ENCODE measurements at regions not wholly inside any gene's neighbourhood (a gene's known extent, or its start where the extent isn't known, plus 50 kb on each side); places are given as distances from the start of the nearest gene placed in this dataset.

DNA sequence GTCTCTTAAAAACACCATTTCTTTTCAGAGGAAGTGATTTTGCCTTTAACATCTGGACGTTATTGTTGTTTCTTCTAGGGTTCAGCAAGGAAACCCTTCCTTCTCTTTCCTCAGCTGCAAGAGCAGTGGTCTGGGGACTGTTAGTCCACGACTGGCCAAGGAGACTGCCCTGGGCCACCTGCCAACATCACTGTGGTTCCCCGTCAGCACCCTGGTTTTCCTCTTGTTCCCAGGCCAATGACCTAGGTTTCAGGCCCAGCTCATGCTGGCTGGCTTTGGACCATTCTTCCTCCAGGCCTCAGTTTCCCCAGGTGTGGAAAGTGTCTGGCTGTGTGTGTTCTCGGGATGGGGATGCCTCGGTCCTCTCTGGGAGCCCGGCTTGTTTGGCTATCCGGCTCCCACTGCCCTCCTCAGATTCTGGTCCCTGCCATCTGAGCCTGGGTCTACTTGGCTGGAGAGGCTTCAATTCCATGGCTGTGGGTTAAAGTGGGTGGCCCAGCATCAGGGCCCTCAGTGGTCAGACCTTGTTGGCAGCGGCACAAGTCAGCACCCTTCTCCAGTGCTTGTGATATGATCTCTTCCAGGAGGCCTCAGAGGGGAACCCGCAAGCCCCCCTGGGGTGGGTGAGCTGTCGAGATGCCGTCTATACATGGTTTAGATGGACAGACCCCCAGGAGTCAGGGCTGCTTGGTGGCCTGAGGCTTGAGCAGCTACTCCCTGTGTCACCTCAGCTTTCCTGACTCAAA lies 234.3 kb upstream of the HS6ST1 start (continued):
- TF ChIP-seq CENPT (CRISPR knock-in tag; IDR thresholded peaks at IDR 0.05; ENCODE audit: low read depth), result no peak
- TF ChIP-seq ZEB1 (IDR thresholded peaks at IDR 0.05; ENCODE audit: insufficient replicate concordance, low read depth), result no peak

DNA sequence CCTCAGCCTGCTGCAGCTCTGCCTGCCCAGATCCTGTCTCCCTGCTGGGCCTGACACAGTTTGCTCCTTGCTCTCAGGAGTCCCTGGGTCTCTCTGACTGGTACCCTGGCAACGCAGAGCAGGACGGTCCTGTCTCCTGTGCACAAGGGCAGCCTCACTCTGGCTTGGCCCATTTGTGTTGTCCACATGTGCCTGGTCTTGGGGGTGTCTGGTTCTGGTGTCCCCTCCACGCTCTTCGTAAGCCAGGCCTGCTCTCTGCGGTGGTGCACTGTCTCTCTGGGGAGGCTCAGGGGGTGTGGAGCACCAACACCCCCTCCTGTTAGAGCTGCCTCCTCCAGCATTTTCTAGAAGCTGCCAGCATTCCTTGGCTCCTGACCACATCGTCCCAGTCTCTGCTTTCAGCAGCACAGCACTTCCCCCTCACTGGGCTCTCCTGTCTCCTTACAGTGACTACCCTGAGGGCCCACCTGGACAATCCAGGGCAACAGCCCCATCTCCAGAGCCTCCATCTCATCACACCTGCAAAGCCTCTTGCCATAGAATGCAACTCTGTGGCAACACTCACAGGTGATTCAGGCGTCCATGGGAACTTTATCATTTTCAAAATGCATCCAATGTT lies 235.6 kb upstream of the HS6ST1 start:
- Histone ChIP-seq H4K20me1 (ENCODE audit: insufficient read depth, low read length) (no peaks in the 10 kb centered on the region), H3K9me3 (ENCODE audit: low read length) (no peaks in the 10 kb centered on the region), H3K27ac (ENCODE audit: extremely low read length, insufficient read depth, low read length) (no peak overlapping the region), H3K79me2 (ENCODE audit: insufficient read depth, low read length) (no peaks in the 10 kb centered on the region), H3K27me3 (ENCODE audit: control insufficient read depth in 1 of 2, insufficient read depth in 2 of 2, low read length in 2 of 2) (peaks cover 0 to 60% of the 10 kb centered on the region in 2 experiments; a peak in 3 of 5 replicates), H3K9ac (ENCODE audit: insufficient read depth, low read depth, low read length) (no peak overlapping the region), H3K4me1 (ENCODE audit: insufficient read depth, low read length) (no peaks in the 10 kb centered on the region; the same call in 1 of the 2 replicates), H3K4me3 (replicated peaks in 1 of 3; ENCODE audit: insufficient read depth in 1 of 3, low read depth in 2 of 3, low read length in 3 of 3) (no peak overlapping the region), H2AFZ (ENCODE audit: low read length) (no peak overlapping the region), H3K36me3 (replicated peaks in 1 of 2; ENCODE audit: control insufficient read depth in 1 of 2, insufficient read depth in 2 of 2, low read length in 2 of 2) (no peaks in the 10 kb centered on the region), H3K4me2 (ENCODE audit: low read depth, low read length) (no peak overlapping the region)
- 44% methylated on average over 7 of the region's 7 CpGs for WGBS (ENCODE audit: low lambda C conversion rate)
- intact Hi-C loops (cut with micrococcal nuclease; ENCODE audit: unreplicated experiment), result no loop called here
- no peak; the same call in 2 of the 3 replicates for ATAC-seq
- POLR2A ChIA-PET, result no interaction called here
- no peak for DNase-seq (ENCODE audit: low spot score)
- no peak for FAIRE-seq
- no TSS peak for BruUV-seq (replicated peaks)
- TF ChIP-seq TAF15 (IDR thresholded peaks at IDR 0.05; ENCODE audit: low read depth, low read length, poor library complexity, severe bottlenecking) (no peak), FOXO1 (CRISPR knock-in tag; IDR thresholded peaks at IDR 0.05) (no peak), SUZ12 (IDR thresholded peaks at IDR 0.05; ENCODE audit: low read depth, low read length) (no peak), ZMAT3 (CRISPR knock-in tag; conservative IDR thresholded peaks at IDR 0.05) (no peak)
- in situ Hi-C loops (cut with HindIII; ENCODE audit: extremely low pct_ligation_motif_present, low pct_unique_long_range_greater_than_20kb), result no loop called here
- CTCF ChIA-PET (ENCODE audit: low intra/inter-chr PET ratio, low total read pairs), result no interaction called here

DNA sequence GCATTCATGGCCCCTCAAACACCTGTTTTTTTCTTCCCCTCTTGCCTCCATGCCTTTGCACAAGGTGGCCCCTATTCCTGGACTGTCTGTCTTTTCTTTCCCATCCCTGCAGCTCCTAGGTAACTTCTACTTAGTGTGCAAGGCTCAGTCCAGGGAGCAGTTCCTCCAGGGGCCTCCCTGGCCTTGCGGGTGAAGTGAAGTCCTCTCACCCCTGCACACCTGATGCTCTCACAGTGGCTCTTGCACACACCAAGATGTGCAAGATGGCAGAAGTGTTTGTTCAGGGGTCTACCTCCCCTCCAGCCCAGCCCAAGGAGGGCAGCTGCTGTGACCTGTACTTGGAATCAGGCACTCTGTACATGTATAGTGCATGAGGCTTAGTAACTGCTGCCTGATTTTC lies 236.8 kb upstream of the HS6ST1 start:
- FAIRE-seq (no peak), ATAC-seq (no peak), DNase-seq (ENCODE audit: low spot score) (no peak)
- BruUV-seq (replicated peaks), result no TSS peak
- no peak overlapping the region for H2AFZ ChIP-seq (ENCODE audit: low read length)
- H4K20me1 ChIP-seq (ENCODE audit: insufficient read depth, low read length), result no peaks in the 10 kb centered on the region
- H3K79me2 ChIP-seq (ENCODE audit: insufficient read depth, low read length), result no peaks in the 10 kb centered on the region
- H3K27me3 ChIP-seq (ENCODE audit: control insufficient read depth in 1 of 2, insufficient read depth in 2 of 2, low read length in 2 of 2), result peaks cover 0 to 58% of the 10 kb centered on the region in 2 experiments; a peak in 3 of 5 replicates
- ChIA-PET CTCF (ENCODE audit: low intra/inter-chr PET ratio, low total read pairs) (no interaction called here), POLR2A (no interaction called here)
- 76% methylated on average over 1 of the region's 1 CpG for WGBS (ENCODE audit: low lambda C conversion rate)
- in situ Hi-C loops (cut with HindIII; ENCODE audit: extremely low pct_ligation_motif_present, low pct_unique_long_range_greater_than_20kb) (no loop called here), intact Hi-C loops (cut with micrococcal nuclease; ENCODE audit: unreplicated experiment) (no loop called here)
- H3K4me2 ChIP-seq (ENCODE audit: low read depth, low read length), result no peak overlapping the region
- H3K9ac ChIP-seq (ENCODE audit: insufficient read depth, low read depth, low read length), result no peak overlapping the region
- no peak overlapping the region for H3K4me3 ChIP-seq (replicated peaks in 1 of 3; ENCODE audit: insufficient read depth in 1 of 3, low read depth in 2 of 3, low read length in 3 of 3)
- H3K36me3 ChIP-seq (replicated peaks in 1 of 2; ENCODE audit: control insufficient read depth in 1 of 2, insufficient read depth in 2 of 2, low read length in 2 of 2), result no peaks in the 10 kb centered on the region
- H3K27ac ChIP-seq (ENCODE audit: extremely low read length, insufficient read depth, low read length), result no peak overlapping the region
- H3K9me3 ChIP-seq (ENCODE audit: low read length), result no peaks in the 10 kb centered on the region
- no peaks in the 10 kb centered on the region; the same call in 1 of the 2 replicates for H3K4me1 ChIP-seq (ENCODE audit: insufficient read depth, low read length)
- TF ChIP-seq GPN1 (CRISPR knock-in tag; IDR thresholded peaks at IDR 0.05; ENCODE audit: borderline replicate concordance) (no peak), HNRNPH1 (optimal IDR thresholded peaks at IDR 0.05; ENCODE audit: low read depth, low read length) (no peak), ZNF547 (CRISPR knock-in tag; IDR thresholded peaks at IDR 0.05) (no peak), ZNF563 (CRISPR knock-in tag; IDR thresholded peaks at IDR 0.05) (no peak), ARHGAP35 (CRISPR knock-in tag; IDR thresholded peaks at IDR 0.05; ENCODE audit: borderline replicate concordance) (no peak), MED1 (CRISPR knock-in tag; IDR thresholded peaks at IDR 0.05) (no peak), EED (CRISPR knock-in tag; IDR thresholded peaks at IDR 0.05) (no peak)
- TF ChIP-seq, protein P1, sequence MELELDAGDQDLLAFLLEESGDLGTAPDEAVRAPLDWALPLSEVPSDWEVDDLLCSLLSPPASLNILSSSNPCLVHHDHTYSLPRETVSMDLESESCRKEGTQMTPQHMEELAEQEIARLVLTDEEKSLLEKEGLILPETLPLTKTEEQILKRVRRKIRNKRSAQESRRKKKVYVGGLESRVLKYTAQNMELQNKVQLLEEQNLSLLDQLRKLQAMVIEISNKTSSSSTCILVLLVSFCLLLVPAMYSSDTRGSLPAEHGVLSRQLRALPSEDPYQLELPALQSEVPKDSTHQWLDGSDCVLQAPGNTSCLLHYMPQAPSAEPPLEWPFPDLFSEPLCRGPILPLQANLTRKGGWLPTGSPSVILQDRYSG (CRISPR knock-in tag; IDR thresholded peaks at IDR 0.05), result no peak
